ENCODE measurements at regions not wholly inside any gene's neighbourhood (a gene's known extent, or its start where the extent isn't known, plus 50 kb on each side); places are given as distances from the start of the nearest gene placed in this dataset.

DNA sequence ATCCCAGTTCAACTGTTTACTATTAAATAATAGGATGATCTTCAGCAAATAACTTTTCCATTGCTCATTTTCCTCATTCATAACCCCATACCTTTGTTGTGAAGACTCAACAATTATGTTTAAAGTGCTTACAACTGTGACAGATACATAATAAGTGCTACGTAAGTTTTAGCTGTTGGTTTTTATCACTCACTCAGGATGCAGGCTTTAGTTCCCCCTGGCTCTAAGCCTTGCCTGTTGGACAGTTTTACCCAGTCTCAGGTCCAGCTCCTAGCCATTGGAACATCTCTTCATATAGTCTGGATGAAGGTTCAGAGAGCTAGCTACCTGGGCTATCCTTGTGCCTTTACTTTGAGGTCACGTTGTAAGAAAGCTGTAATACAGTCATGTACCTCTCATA lies 353.2 kb downstream of the CRPPA start:
- no peaks in the 10 kb centered on the region for H3K9me3 ChIP-seq (ENCODE audit: control insufficient read depth, insufficient read depth, low read depth, low read length)
- no peak overlapping the region for H3K27ac ChIP-seq (ENCODE audit: insufficient read depth, low read length)
- H3K27me3 ChIP-seq (ENCODE audit: control insufficient read depth, insufficient read depth, low read length) = peaks cover 2% of the 10 kb centered on the region
- no peak overlapping the region for H3K4me2 ChIP-seq (ENCODE audit: extremely low read depth, insufficient read depth, low read length)
- no peak for DNase-seq (ENCODE audit: low read depth in 2 of 2)
- TF ChIP-seq EZH2 (IDR thresholded peaks at IDR 0.05; ENCODE audit: low read length, missing control alignments) = no peak
- TF ChIP-seq, protein P1, sequence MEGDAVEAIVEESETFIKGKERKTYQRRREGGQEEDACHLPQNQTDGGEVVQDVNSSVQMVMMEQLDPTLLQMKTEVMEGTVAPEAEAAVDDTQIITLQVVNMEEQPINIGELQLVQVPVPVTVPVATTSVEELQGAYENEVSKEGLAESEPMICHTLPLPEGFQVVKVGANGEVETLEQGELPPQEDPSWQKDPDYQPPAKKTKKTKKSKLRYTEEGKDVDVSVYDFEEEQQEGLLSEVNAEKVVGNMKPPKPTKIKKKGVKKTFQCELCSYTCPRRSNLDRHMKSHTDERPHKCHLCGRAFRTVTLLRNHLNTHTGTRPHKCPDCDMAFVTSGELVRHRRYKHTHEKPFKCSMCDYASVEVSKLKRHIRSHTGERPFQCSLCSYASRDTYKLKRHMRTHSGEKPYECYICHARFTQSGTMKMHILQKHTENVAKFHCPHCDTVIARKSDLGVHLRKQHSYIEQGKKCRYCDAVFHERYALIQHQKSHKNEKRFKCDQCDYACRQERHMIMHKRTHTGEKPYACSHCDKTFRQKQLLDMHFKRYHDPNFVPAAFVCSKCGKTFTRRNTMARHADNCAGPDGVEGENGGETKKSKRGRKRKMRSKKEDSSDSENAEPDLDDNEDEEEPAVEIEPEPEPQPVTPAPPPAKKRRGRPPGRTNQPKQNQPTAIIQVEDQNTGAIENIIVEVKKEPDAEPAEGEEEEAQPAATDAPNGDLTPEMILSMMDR (conservative IDR thresholded peaks at IDR 0.05 in 1 of 2, IDR thresholded peaks at IDR 0.05 in 1 of 2; ENCODE audit: low read depth in 1 of 2, low read length in 2 of 2) = no peak
- H2AFZ ChIP-seq (ENCODE audit: low read length) = no peak overlapping the region
- H3K36me3 ChIP-seq (ENCODE audit: control insufficient read depth, insufficient read depth, low read length) = no peaks in the 10 kb centered on the region
- no peaks in the 10 kb centered on the region for H3K79me2 ChIP-seq (ENCODE audit: control insufficient read depth, insufficient read depth, low read length)
- no peak overlapping the region for H3K9ac ChIP-seq (ENCODE audit: insufficient read depth, low read length)
- H3K4me3 ChIP-seq (replicated peaks in 1 of 4; ENCODE audit: control extremely low read depth in 1 of 4, insufficient read depth in 1 of 4, low read depth in 3 of 4, low read length in 4 of 4) = no peak overlapping the region
- peaks cover 4% of the 10 kb centered on the region for H3K4me1 ChIP-seq (ENCODE audit: control insufficient read depth, extremely low read depth, insufficient read depth, low read length)
- no peaks in the 10 kb centered on the region for H4K20me1 ChIP-seq (ENCODE audit: control insufficient read depth, extremely low read depth, insufficient read depth, low read length)

DNA sequence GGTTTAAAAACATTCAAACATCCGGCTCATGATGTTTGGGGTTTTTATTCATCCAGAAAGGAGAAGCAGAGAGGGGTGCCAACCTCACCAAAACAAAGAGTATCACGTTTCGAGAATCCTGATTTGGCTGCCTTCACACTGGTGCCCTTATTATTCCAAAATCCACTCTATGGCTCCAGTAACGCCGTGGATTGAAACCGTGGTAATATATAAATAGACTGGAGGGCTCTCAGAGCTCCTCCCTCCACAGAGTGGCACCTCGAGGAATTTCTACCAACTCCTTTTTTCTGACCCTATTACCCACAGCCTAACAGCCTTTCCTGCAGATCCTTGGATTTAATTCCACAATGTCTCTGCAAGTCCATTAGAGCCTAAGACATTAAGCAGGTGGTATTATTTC lies 353.6 kb downstream of the CRPPA start:
- no peaks in the 10 kb centered on the region for H3K9me3 ChIP-seq (ENCODE audit: control insufficient read depth, insufficient read depth, low read depth, low read length)
- H3K4me3 ChIP-seq (replicated peaks in 1 of 4; ENCODE audit: control extremely low read depth in 1 of 4, insufficient read depth in 1 of 4, low read depth in 3 of 4, low read length in 4 of 4) = no peak overlapping the region
- DNase-seq (ENCODE audit: low read depth in 2 of 2) = no peak
- no peak overlapping the region for H3K27ac ChIP-seq (ENCODE audit: insufficient read depth, low read length)
- H3K79me2 ChIP-seq (ENCODE audit: control insufficient read depth, insufficient read depth, low read length) = no peaks in the 10 kb centered on the region
- H4K20me1 ChIP-seq (ENCODE audit: control insufficient read depth, extremely low read depth, insufficient read depth, low read length) = no peaks in the 10 kb centered on the region
- H3K27me3 ChIP-seq (ENCODE audit: control insufficient read depth, insufficient read depth, low read length) = peaks cover 2% of the 10 kb centered on the region
- peak overlapping the region; percentile 23 for H3K4me2 ChIP-seq (ENCODE audit: extremely low read depth, insufficient read depth, low read length)
- H2AFZ ChIP-seq (ENCODE audit: low read length) = no peak overlapping the region
- no peak overlapping the region for H3K9ac ChIP-seq (ENCODE audit: insufficient read depth, low read length)
- no peaks in the 10 kb centered on the region for H3K36me3 ChIP-seq (ENCODE audit: control insufficient read depth, insufficient read depth, low read length)
- H3K4me1 ChIP-seq (ENCODE audit: control insufficient read depth, extremely low read depth, insufficient read depth, low read length) = peaks cover 4% of the 10 kb centered on the region
- TF ChIP-seq EZH2 (IDR thresholded peaks at IDR 0.05; ENCODE audit: low read length, missing control alignments) = no peak
- TF ChIP-seq, protein P1 (conservative IDR thresholded peaks at IDR 0.05 in 1 of 2, IDR thresholded peaks at IDR 0.05 in 1 of 2; ENCODE audit: low read depth in 1 of 2, low read length in 2 of 2) = no peak

DNA sequence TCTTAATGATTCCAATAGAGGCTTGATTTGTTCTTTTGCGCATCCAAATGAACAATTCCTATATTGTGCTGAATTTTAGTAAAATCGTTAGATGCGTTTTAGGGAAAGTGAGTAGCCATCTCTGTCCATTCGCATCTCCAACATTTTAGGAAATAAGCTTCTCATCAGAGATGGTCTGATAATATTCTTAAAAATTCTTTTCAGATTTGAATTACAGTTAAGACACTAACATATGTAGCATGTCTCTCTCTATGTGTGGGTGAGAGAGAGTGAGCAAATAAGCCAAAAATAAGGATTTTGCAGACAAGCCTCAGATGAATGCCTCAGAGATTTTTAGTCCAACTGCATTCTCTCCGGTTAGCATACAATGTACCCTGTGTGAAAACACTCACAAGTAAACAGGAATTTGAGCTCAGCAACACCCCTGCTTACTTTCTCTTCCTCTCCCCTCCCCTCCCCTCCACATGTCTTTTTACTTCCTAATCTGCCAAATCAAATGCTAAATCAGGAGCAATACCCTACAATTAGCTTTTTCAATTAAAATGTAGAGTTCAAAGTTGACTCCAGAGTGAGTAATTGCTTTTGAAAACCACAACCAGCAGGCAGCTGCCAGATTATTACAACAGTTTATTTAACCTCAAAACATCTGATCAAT lies 354.4 kb downstream of the CRPPA start:
- H2AFZ ChIP-seq (ENCODE audit: low read length) = no peak overlapping the region
- H3K4me1 ChIP-seq (ENCODE audit: control insufficient read depth, extremely low read depth, insufficient read depth, low read length) = peaks cover 4% of the 10 kb centered on the region
- no peak overlapping the region for H3K4me3 ChIP-seq (replicated peaks in 1 of 4; ENCODE audit: control extremely low read depth in 1 of 4, insufficient read depth in 1 of 4, low read depth in 3 of 4, low read length in 4 of 4)
- TF ChIP-seq, protein P1 (conservative IDR thresholded peaks at IDR 0.05 in 1 of 2, IDR thresholded peaks at IDR 0.05 in 1 of 2; ENCODE audit: low read depth in 1 of 2, low read length in 2 of 2) = no peak
- no peak for TF ChIP-seq EZH2 (IDR thresholded peaks at IDR 0.05; ENCODE audit: low read length, missing control alignments)
- DNase-seq (ENCODE audit: low read depth in 2 of 2) = peak; percentile 23 to 43
- H3K36me3 ChIP-seq (ENCODE audit: control insufficient read depth, insufficient read depth, low read length) = no peaks in the 10 kb centered on the region
- no peaks in the 10 kb centered on the region for H3K9me3 ChIP-seq (ENCODE audit: control insufficient read depth, insufficient read depth, low read depth, low read length)
- no peaks in the 10 kb centered on the region for H3K79me2 ChIP-seq (ENCODE audit: control insufficient read depth, insufficient read depth, low read length)
- H3K27me3 ChIP-seq (ENCODE audit: control insufficient read depth, insufficient read depth, low read length) = peaks cover 2% of the 10 kb centered on the region
- peak overlapping the region; percentile 40 for H3K4me2 ChIP-seq (ENCODE audit: extremely low read depth, insufficient read depth, low read length)
- no peak overlapping the region for H3K27ac ChIP-seq (ENCODE audit: insufficient read depth, low read length)
- H3K9ac ChIP-seq (ENCODE audit: insufficient read depth, low read length) = no peak overlapping the region
- no peaks in the 10 kb centered on the region for H4K20me1 ChIP-seq (ENCODE audit: control insufficient read depth, extremely low read depth, insufficient read depth, low read length)
